ENCODE measurements at regions not wholly inside any gene's neighbourhood (a gene's known extent, or its start where the extent isn't known, plus 50 kb on each side); places are given as distances from the start of the nearest gene placed in this dataset.
"Not testable (repeated sequence)": the region's sequence is repeated elsewhere in the genome, so short reads cannot be mapped to it uniquely, and the experiment has no call there.

DNA sequence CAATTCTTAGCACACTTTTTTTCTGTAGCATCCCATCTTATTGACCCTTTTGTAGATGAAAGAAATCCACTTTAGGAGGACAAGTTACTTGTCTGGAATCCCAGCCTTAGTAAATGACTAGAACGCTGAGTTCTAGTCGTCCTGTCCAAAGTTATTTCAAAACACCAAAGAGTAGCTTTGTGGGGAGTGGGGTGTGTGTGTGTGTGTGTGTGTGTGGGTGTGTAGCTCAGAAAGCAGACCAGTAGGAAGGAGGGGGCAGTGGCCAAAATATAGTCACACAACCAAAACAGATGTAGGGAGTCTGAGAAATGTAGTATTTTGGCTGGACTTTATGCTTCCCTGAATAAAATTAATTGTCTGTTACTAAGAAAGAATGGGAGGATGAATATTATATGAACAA lies 154.6 kb upstream of the FOLH1 start:
- TF ChIP-seq, protein P1, sequence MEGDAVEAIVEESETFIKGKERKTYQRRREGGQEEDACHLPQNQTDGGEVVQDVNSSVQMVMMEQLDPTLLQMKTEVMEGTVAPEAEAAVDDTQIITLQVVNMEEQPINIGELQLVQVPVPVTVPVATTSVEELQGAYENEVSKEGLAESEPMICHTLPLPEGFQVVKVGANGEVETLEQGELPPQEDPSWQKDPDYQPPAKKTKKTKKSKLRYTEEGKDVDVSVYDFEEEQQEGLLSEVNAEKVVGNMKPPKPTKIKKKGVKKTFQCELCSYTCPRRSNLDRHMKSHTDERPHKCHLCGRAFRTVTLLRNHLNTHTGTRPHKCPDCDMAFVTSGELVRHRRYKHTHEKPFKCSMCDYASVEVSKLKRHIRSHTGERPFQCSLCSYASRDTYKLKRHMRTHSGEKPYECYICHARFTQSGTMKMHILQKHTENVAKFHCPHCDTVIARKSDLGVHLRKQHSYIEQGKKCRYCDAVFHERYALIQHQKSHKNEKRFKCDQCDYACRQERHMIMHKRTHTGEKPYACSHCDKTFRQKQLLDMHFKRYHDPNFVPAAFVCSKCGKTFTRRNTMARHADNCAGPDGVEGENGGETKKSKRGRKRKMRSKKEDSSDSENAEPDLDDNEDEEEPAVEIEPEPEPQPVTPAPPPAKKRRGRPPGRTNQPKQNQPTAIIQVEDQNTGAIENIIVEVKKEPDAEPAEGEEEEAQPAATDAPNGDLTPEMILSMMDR (IDR thresholded peaks at IDR 0.05; ENCODE audit: insufficient read depth, low read depth, low read length), result not testable (repeated sequence)
- TF ChIP-seq EZH2 (IDR thresholded peaks at IDR 0.05; ENCODE audit: insufficient read depth, low read length), result not testable (repeated sequence)
